HG02678 (cell line): ENCODE measurements at regions not wholly inside any gene's neighbourhood (a gene's known extent, or its start where the extent isn't known, plus 50 kb on each side); places are given as distances from the start of the nearest gene placed in this dataset.

Experiments
- ATAC-seq: cut with Tn5 transposase; IDR thresholded peaks from one replicate; pipeline ENCODE4 v1.9.1; 2021; ENCODE audit warnings: mild to moderate bottlenecking, moderate library complexity; ENCODE audit not compliant: unreplicated experiment

DNA sequence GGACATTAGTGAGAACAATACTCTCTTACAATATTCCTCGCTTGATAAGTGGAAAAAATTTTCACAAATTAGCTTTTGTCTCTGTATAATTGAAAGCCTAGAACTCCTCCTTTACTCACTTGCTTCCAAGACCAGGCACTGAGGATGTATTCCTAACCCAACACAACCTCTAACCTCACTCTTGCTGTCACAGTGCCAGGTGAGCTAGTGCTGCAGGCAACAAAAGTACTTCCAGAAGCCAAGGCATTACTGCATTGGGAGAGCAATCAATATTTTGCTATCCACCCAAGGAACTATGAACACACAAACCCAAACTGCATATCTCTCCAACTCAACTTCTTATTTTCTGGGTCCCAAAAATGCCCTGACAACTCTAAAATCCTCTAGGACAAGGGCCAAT lies 1081.0 kb downstream of the VRK1 start:
- ATAC-seq, result no peak

DNA sequence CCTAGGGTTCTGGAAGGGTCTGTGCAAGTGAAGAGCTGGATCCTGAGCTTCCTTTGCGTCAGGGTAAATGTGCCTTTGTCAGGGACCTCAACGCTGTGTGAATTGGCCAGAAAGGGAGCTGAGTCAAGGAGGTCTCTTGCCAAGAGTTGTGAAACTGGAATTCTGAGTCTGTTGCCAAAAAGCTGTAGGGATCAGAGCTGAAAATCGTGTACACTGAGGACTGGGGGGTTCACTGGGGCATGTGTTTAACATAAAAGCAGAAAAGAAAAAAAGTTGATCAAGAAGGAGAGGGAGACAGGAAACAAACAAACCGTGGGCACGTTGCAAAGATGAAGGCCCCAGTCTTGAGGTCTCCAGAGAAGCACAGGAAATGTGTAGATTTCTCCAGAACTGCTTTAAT lies 1081.5 kb downstream of the VRK1 start:
- no peak for ATAC-seq

GRCh38 chr14:97887690-97888089 lies 1090.5 kb downstream of the VRK1 start:
- ATAC-seq, result no peak

- no peak for ATAC-seq
Measured at GRCh38 chr14:97888331-97888730, 1091.1 kb downstream of the VRK1 start.

DNA sequence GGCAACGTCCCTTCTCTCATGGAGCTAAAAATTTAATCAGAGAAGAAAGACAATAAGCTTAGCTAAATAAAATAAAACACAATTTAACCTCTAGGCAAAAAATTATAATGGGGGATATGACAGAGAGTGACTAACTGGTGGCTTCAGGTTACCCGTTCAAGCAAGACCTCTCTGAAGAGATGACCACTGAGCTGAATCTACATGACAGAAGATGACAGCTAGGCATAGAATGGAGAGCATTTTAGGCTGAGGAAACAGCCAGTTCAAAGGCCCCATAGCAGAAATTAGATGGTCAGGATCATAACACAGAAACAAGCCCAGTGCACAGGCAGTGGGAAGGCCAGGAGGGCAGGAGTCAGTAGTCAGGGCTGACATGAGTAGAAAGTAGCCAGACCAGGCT lies 1094.3 kb downstream of the VRK1 start:
- ATAC-seq, result no peak

- ATAC-seq, result no peak
Measured at GRCh38 chr14:97894552-97894951, 1097.4 kb downstream of the VRK1 start.

GRCh38 chr14:97900196-97900854 lies 1103.1 kb downstream of the VRK1 start:
- no peak for ATAC-seq

DNA sequence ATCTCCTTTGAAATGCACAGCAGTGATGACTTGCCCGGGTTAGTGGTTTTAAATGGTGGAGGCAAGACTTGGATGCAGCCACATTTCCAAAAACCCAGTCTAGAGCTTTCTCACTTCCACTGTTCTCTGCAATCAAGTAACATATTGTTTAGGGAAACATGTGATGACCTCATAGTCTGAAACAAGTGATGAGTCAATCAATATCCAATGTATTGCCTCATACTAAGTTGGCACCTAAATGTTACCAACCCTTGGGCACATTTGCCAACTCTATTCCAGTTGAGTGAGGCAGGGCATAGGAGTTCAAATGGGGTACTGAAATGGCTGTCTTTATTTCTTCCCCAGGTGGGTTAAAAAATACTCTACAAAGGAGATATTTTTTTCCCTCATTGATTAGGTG lies 1105.4 kb downstream of the VRK1 start:
- no peak for ATAC-seq

GRCh38 chr14:97903821-97904220 lies 1106.6 kb downstream of the VRK1 start:
- ATAC-seq, result no peak

DNA sequence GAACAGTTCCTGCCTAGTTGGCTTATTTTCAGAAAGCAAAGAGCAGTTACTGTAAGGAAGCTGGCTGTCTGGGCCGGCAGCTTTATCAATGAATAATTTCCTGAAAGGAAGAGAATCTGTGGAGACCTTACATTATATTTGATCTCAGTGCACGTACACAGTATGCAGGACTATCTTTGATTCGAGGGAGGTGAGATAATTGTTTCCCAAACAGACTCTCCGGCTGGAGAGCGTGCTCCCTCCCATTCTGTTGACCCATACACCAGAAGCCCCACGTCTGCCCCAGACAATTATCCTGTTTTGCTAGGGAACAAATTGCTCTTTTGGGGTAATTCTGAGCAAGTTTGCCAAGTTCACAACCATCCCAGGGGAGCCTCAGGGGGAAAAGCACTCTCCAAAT lies 1115.0 kb downstream of the VRK1 start:
- ATAC-seq, result no peak

DNA sequence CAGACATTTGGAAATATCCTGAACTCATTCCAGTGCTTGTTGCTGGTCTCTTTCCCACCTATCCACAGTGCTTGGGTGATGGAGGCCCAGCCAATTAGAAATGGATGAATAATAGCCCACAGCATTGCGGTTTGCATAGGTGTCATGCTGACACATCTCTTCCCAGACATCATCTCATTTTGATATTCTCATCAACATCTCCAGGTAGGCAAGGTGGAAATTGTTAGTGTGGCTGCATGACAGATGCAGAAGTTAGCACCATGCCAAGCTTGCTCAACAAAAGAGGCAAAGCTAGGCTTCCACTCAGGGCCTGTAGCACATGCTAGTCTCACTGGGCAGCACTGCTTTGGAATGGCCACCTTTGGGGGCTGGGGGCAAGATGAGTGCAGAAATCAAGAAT lies 1118.9 kb downstream of the VRK1 start:
- ATAC-seq, result no peak

- ATAC-seq, result no peak
Measured at GRCh38 chr14:97916669-97917568, 1119.7 kb downstream of the VRK1 start.

- ATAC-seq, result no peak
Measured at GRCh38 chr14:97920201-97920600, 1123.0 kb downstream of the VRK1 start.

DNA sequence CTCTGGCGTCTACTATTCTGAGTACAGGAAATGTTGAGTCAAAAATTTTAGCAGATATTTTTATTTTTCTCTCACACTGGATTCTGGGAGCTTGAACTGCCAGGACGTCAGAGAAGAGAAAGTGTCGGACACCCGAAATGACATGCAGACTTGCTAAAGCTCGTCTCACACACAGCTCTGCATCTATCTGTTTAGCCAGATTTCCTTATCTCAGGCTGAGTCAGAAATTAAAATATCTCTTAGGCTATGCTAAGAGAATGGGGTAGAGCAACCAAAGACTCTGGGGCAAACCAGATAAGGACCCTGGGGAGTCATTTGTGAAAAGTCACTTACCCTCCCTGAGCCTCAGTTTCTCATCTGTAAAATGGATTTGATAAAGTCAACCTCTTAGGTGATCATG lies 1124.1 kb downstream of the VRK1 start:
- no peak for ATAC-seq

- no peak for ATAC-seq
Measured at GRCh38 chr14:97924922-97925613, 1127.9 kb downstream of the VRK1 start.

DNA sequence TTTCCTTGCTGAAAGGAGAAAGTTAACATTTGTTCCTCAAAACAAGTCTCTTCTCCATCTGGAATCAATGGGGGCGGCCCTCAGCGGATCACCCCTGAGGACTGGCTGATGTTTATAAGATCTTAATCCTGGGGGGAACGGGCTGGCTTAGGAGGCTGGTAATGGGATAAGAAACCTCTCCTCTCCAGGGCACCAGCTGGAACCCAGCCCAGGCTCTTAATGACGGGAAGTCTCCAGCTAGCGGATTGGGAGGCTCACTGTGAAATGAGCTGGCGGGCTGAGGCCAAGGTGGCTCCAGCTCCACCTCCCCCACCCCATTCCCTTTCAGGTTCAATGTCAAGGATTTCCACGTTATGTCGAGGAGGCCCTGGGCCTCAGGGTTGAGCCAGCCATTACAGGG lies 1133.0 kb downstream of the VRK1 start:
- ATAC-seq, result no peak

DNA sequence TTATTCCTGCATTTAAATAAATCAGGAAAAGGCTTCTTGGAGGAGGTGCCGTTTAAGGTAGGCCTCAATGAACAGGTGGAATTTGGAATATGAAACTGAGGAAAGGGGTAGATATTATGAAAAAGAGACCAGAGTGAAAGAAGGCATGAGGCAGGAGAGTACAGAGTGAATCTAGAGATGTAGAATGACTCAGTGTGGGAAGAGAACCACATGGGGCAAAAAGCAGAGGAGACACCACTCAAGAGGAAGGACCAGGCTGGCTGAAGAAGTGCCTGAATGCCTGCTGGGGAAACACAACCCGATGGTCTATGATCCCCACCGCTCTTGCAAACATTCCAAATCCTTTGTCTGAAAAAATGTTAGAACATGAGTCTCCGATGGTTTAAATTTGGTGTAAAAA lies 1134.1 kb downstream of the VRK1 start:
- no peak for ATAC-seq

GRCh38 chr14:97942921-97943320 lies 1145.7 kb downstream of the VRK1 start:
- ATAC-seq, result no peak

DNA sequence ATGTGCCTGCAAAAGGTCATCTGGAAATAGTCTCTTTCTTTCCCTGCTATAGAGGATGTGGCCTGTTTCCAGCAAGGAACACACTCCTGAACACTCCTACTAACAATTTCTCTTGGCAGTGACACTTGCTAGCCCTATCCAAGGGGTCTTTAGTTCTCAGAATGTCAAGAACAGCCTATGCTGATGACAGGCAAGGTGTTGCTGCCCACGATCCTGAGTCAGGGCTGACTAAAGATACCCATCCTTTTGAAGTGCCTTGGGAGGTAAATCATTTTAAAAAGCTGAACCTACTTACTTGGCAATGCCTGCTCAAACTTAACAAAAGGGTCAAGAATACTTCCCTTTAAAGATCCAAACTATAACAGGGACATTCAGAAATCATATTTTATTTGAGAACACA lies 1146.4 kb downstream of the VRK1 start:
- no peak for ATAC-seq

DNA sequence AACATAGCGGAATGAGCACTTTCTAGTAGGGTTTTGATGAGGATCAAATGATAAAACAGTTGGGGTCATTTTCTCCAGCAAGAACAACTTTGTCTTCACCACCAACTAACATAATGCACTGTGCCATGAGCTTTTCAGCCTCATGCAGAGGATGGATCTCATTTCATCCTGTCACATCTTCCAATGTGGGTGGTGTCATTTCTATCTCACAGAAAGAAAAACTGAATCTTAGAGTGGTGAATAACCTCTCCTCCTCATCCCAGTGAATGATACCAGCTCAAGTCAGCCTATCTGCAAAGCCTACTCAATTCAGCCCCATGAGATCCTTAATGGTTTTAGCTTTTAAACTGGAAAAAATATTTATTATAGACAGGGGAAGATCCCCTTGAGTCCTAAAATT lies 1147.2 kb downstream of the VRK1 start:
- ATAC-seq, result no peak

DNA sequence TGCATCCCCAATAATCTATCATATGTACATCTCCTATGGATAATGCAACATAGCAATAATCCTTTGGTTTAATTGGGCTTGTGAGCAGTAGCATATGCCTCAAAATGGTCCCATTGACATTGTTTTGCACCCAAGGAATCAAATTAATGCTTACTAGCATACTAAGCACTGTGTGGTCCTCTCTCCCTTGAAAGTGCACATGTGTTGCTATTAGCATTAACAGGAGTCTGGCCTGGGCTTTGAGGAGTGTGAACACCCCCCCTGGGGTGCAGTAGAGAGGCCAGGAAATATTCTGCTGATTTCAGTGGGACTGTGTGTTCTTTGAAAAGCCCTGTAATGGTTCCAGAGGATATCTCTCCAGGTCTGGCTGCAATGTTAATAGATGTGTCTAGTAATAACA lies 1148.4 kb downstream of the VRK1 start:
- ATAC-seq, result no peak

DNA sequence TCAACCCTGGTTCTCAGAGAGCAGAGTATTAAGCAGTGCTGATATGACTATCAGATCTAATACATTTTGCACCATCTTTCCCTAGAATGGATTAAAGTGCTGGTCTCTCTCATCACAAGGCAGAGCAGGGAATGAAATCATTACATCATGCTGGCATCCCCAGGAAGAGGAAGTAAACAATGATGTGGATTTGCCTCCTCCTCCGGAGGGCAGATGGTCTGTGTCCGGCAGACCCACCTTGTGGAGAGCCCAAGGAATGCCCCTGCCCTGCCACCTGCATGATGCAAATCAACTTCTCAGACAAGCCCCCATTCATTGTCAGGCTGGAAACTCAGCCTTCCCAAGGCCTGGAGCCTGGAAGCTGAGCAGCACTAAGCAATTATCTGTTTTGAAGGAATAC lies 1149.1 kb downstream of the VRK1 start:
- ATAC-seq, result no peak
